ENCODE measurements at regions not wholly inside any gene's neighbourhood (a gene's known extent, or its start where the extent isn't known, plus 50 kb on each side); places are given as distances from the start of the nearest gene placed in this dataset.
"Not testable (repeated sequence)": the region's sequence is repeated elsewhere in the genome, so short reads cannot be mapped to it uniquely, and the experiment has no call there.

DNA sequence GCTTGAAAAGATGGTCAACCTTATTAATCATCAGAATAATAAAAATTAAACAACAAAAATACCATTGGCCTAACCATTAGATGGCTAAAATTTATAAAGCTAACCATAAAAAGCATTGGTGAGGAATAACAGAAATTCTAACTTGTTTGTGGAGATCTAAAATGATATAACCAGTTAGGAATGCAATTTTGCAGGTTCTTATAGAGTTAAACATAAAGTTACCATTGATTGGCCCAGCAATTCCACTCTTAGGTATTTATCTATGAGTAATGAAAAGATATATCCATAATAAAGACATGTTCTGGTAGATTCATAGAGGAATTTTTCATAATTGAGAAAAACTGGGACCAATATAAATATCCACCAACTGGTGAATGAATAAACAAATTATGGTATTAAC, 1098.6 kb downstream of the FSCB start:
- H3F3A ChIP-seq (ENCODE audit: control insufficient read depth, insufficient read depth) = no peaks in the 10 kb centered on the region
- no peaks in the 10 kb centered on the region for H3K36me3 ChIP-seq (ENCODE audit: control insufficient read depth, low read length)
- H3K4me1 ChIP-seq (ENCODE audit: control insufficient read depth, low read length) = no peaks in the 10 kb centered on the region
- no peak overlapping the region for H3K27ac ChIP-seq (ENCODE audit: low read depth, low read length)
- TF ChIP-seq EZH2phosphoT487 (IDR thresholded peaks at IDR 0.05; ENCODE audit: borderline replicate concordance, low read length) = no peak
- TF ChIP-seq, protein P1, sequence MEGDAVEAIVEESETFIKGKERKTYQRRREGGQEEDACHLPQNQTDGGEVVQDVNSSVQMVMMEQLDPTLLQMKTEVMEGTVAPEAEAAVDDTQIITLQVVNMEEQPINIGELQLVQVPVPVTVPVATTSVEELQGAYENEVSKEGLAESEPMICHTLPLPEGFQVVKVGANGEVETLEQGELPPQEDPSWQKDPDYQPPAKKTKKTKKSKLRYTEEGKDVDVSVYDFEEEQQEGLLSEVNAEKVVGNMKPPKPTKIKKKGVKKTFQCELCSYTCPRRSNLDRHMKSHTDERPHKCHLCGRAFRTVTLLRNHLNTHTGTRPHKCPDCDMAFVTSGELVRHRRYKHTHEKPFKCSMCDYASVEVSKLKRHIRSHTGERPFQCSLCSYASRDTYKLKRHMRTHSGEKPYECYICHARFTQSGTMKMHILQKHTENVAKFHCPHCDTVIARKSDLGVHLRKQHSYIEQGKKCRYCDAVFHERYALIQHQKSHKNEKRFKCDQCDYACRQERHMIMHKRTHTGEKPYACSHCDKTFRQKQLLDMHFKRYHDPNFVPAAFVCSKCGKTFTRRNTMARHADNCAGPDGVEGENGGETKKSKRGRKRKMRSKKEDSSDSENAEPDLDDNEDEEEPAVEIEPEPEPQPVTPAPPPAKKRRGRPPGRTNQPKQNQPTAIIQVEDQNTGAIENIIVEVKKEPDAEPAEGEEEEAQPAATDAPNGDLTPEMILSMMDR (IDR thresholded peaks at IDR 0.05; ENCODE audit: low read depth, low read length, poor library complexity, severe bottlenecking) = no peak
- no peak overlapping the region for H3K4me3 ChIP-seq (ENCODE audit: low read length)
- no peaks in the 10 kb centered on the region for H3K27me3 ChIP-seq (ENCODE audit: control insufficient read depth, low read length)
- H3K4me2 ChIP-seq (ENCODE audit: low read length) = no peak overlapping the region
- H3K79me2 ChIP-seq (ENCODE audit: control insufficient read depth, low read length) = no peaks in the 10 kb centered on the region
- H4K20me1 ChIP-seq (ENCODE audit: control insufficient read depth, insufficient read depth, low read depth, low read length) = no peaks in the 10 kb centered on the region
- no peaks in the 10 kb centered on the region for H3K9me3 ChIP-seq (ENCODE audit: control insufficient read depth, insufficient read depth, low read length)
- no peaks in the 10 kb centered on the region for H3K9me2 ChIP-seq (replicated peaks; ENCODE audit: control insufficient read depth, low read length)

- no peaks in the 10 kb centered on the region for H3K27me3 ChIP-seq (ENCODE audit: control insufficient read depth, low read length)
- no peak overlapping the region for H3K4me2 ChIP-seq (ENCODE audit: low read length)
- H3K9me2 ChIP-seq (replicated peaks; ENCODE audit: control insufficient read depth, low read length) = no peaks in the 10 kb centered on the region
- TF ChIP-seq, protein P1 (IDR thresholded peaks at IDR 0.05; ENCODE audit: low read depth, low read length, poor library complexity, severe bottlenecking) = no peak
- TF ChIP-seq EZH2phosphoT487 (IDR thresholded peaks at IDR 0.05; ENCODE audit: borderline replicate concordance, low read length) = no peak
- H3K27ac ChIP-seq (ENCODE audit: low read depth, low read length) = no peak overlapping the region
- no peaks in the 10 kb centered on the region for H3K79me2 ChIP-seq (ENCODE audit: control insufficient read depth, low read length)
- H3F3A ChIP-seq (ENCODE audit: control insufficient read depth, insufficient read depth) = no peaks in the 10 kb centered on the region
- no peaks in the 10 kb centered on the region for H3K36me3 ChIP-seq (ENCODE audit: control insufficient read depth, low read length)
- no peaks in the 10 kb centered on the region for H3K4me1 ChIP-seq (ENCODE audit: control insufficient read depth, low read length)
- H3K4me3 ChIP-seq (ENCODE audit: low read length) = no peak overlapping the region
- H4K20me1 ChIP-seq (ENCODE audit: control insufficient read depth, insufficient read depth, low read depth, low read length) = no peaks in the 10 kb centered on the region
- no peaks in the 10 kb centered on the region for H3K9me3 ChIP-seq (ENCODE audit: control insufficient read depth, insufficient read depth, low read length)
Measured at GRCh38 chr14:43407706-43408105, 1099.4 kb downstream of the FSCB start.

DNA sequence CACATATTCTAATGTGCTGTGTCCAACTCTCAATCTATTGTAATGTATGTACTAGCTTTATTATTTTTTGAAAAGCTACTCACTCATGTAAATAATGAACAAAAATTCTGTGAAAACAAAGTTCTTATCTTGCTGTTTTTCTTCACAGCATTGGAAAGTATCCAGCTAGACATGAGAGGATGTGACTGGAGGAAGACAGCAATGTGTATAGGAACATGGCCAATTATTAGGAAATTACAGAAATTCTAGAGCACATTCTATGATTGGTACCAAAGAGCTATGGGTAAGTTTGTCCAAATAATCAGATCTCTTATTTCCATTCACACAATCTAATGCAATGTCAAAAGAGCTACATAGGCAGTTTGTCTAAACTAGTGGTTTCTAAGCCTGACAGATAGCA, 1100.2 kb downstream of the FSCB start:
- H3K4me2 ChIP-seq (ENCODE audit: low read length) = no peak overlapping the region
- no peaks in the 10 kb centered on the region for H4K20me1 ChIP-seq (ENCODE audit: control insufficient read depth, insufficient read depth, low read depth, low read length)
- no peak overlapping the region for H3K27ac ChIP-seq (ENCODE audit: low read depth, low read length)
- H3K9me2 ChIP-seq (replicated peaks; ENCODE audit: control insufficient read depth, low read length) = no peaks in the 10 kb centered on the region
- TF ChIP-seq, protein P1 (IDR thresholded peaks at IDR 0.05; ENCODE audit: low read depth, low read length, poor library complexity, severe bottlenecking) = no peak
- TF ChIP-seq EZH2phosphoT487 (IDR thresholded peaks at IDR 0.05; ENCODE audit: borderline replicate concordance, low read length) = no peak
- H3K9me3 ChIP-seq (ENCODE audit: control insufficient read depth, insufficient read depth, low read length) = no peaks in the 10 kb centered on the region
- no peak overlapping the region for H3K4me3 ChIP-seq (ENCODE audit: low read length)
- no peaks in the 10 kb centered on the region for H3F3A ChIP-seq (ENCODE audit: control insufficient read depth, insufficient read depth)
- no peaks in the 10 kb centered on the region for H3K4me1 ChIP-seq (ENCODE audit: control insufficient read depth, low read length)
- no peaks in the 10 kb centered on the region for H3K36me3 ChIP-seq (ENCODE audit: control insufficient read depth, low read length)
- H3K79me2 ChIP-seq (ENCODE audit: control insufficient read depth, low read length) = no peaks in the 10 kb centered on the region
- H3K27me3 ChIP-seq (ENCODE audit: control insufficient read depth, low read length) = no peaks in the 10 kb centered on the region

DNA sequence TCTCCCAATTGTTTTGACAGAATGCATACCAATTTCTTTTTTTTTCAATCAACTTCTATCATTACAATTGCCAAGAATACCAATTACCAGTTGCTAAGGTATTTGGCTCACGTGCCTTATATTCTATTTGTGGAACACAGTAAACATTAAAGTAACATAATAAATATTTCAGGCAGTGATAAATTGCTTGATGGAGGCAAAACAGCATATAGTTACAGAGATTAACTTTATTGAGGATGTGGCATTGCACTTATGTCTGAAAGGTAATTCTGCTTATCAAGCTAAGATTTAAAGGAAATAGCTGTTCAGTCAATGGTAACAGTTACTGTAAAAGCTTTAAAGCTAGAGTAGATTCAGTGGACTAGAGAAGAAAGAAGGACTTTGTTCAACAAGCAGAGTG, 1107.8 kb downstream of the FSCB start:
- TF ChIP-seq, protein P1 (IDR thresholded peaks at IDR 0.05; ENCODE audit: low read depth, low read length, poor library complexity, severe bottlenecking) = no peak
- TF ChIP-seq EZH2phosphoT487 (IDR thresholded peaks at IDR 0.05; ENCODE audit: borderline replicate concordance, low read length) = no peak
- no peaks in the 10 kb centered on the region for H3K79me2 ChIP-seq (ENCODE audit: control insufficient read depth, low read length)

DNA sequence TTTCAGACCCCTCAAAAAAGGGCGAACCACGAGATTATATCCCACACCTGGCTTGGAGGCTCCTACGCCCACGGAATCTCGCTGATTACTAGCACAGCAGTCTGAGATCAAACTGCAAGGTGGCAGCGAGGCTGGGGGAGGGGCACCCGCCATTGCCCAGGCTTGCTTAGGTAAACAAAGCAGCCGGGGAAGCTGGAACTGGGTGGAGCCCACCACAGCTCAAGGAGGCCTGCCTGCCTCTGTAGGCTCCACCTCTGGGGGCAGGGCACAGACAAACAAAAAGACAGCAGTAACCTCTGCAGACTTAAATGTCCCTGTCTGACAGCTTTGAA, 1136.6 kb downstream of the FSCB start:
- H3K27me3 ChIP-seq (ENCODE audit: control insufficient read depth, low read length); H3K36me3 ChIP-seq (ENCODE audit: control insufficient read depth, low read length); H3K4me3 ChIP-seq (ENCODE audit: low read length); H3K4me2 ChIP-seq (ENCODE audit: low read length); H3K4me1 ChIP-seq (ENCODE audit: control insufficient read depth, low read length); H3K9me3 ChIP-seq (ENCODE audit: control insufficient read depth, insufficient read depth, low read length); H3K9me2 ChIP-seq (replicated peaks; ENCODE audit: control insufficient read depth, low read length); H4K20me1 ChIP-seq (ENCODE audit: control insufficient read depth, insufficient read depth, low read depth, low read length); H3F3A ChIP-seq (ENCODE audit: control insufficient read depth, insufficient read depth); H3K79me2 ChIP-seq (ENCODE audit: control insufficient read depth, low read length); H3K27ac ChIP-seq (ENCODE audit: low read depth, low read length): not testable (repeated sequence)

More for the DNA sequence above, 1107.8 kb downstream of the FSCB start:
- Histone ChIP-seq H4K20me1 (ENCODE audit: control insufficient read depth, insufficient read depth, low read depth, low read length) (no peaks in the 10 kb centered on the region), H3K27me3 (ENCODE audit: control insufficient read depth, low read length) (no peaks in the 10 kb centered on the region), H3K36me3 (ENCODE audit: control insufficient read depth, low read length) (no peaks in the 10 kb centered on the region), H3K4me1 (ENCODE audit: control insufficient read depth, low read length) (no peaks in the 10 kb centered on the region), H3K4me2 (ENCODE audit: low read length) (no peak overlapping the region), H3F3A (ENCODE audit: control insufficient read depth, insufficient read depth) (no peaks in the 10 kb centered on the region), H3K9me2 (replicated peaks; ENCODE audit: control insufficient read depth, low read length) (no peaks in the 10 kb centered on the region), H3K27ac (ENCODE audit: low read depth, low read length) (no peak overlapping the region), H3K9me3 (ENCODE audit: control insufficient read depth, insufficient read depth, low read length) (no peaks in the 10 kb centered on the region), H3K4me3 (ENCODE audit: low read length) (no peak overlapping the region)
